Prostate gland (tissue), 2 donors: ENCODE measurements at regions not wholly inside any gene's neighbourhood (a gene's known extent, or its start where the extent isn't known, plus 50 kb on each side); places are given as distances from the start of the nearest gene placed in this dataset.

Experiments
- POLR2AphosphoS5 ChIP-seq: sonication (generic); formaldehyde crosslinking; IDR thresholded peaks from one replicate; pipeline ENCODE4 v1.6.1; 2017; ENCODE audit warnings: antibody characterized with exemption
- TF ChIP-seq, protein P1 (sequence below), 4 experiments: fragments of 200-600 bp in 2 of 4; fragments of 450-650 bp in 2 of 4; sonication (generic) in 2 of 4; IDR thresholded peaks; 1 replicate in 3 of 4; 2 replicates in 1 of 4; pipeline ENCODE4 v1.5.1; 2016 to 2019; ENCODE audit warnings: antibody characterized with exemption in 4 of 4, mild to moderate bottlenecking in 2 of 4, moderate library complexity in 2 of 4

GRCh38 chr6:91198588-91199255 lies 611.9 kb upstream of the MAP3K7 start:
- no peak for TF ChIP-seq POLR2AphosphoS5
- TF ChIP-seq, protein P1, sequence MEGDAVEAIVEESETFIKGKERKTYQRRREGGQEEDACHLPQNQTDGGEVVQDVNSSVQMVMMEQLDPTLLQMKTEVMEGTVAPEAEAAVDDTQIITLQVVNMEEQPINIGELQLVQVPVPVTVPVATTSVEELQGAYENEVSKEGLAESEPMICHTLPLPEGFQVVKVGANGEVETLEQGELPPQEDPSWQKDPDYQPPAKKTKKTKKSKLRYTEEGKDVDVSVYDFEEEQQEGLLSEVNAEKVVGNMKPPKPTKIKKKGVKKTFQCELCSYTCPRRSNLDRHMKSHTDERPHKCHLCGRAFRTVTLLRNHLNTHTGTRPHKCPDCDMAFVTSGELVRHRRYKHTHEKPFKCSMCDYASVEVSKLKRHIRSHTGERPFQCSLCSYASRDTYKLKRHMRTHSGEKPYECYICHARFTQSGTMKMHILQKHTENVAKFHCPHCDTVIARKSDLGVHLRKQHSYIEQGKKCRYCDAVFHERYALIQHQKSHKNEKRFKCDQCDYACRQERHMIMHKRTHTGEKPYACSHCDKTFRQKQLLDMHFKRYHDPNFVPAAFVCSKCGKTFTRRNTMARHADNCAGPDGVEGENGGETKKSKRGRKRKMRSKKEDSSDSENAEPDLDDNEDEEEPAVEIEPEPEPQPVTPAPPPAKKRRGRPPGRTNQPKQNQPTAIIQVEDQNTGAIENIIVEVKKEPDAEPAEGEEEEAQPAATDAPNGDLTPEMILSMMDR (IDR thresholded peaks at IDR 0.05) = no peak
